Stomach (tissue), 4 donors: ENCODE measurements at regions not wholly inside any gene's neighbourhood (a gene's known extent, or its start where the extent isn't known, plus 50 kb on each side); places are given as distances from the start of the nearest gene placed in this dataset.

Experiments
- EP300 ChIP-seq: sonication (generic); formaldehyde crosslinking; IDR thresholded peaks from one replicate; pipeline ENCODE4 v1.6.1; 2017; ENCODE audit warnings: antibody characterized with exemption
- POLR2A ChIP-seq, 4 donors: fragments of 450-650 bp; IDR thresholded peaks; one replicate each; pipeline ENCODE4 v1.6.1; 2016; ENCODE audit warnings: antibody characterized with exemption in 4 of 4, control low read depth in 2 of 4, mild to moderate bottlenecking in 1 of 4, moderate library complexity in 1 of 4
- POLR2AphosphoS5 ChIP-seq, 3 donors: sonication (generic); formaldehyde crosslinking; IDR thresholded peaks; one replicate each; pipeline ENCODE4 v1.6.1; 2016; ENCODE audit warnings: antibody characterized with exemption in 3 of 3
- TF ChIP-seq, protein P1 (sequence below), 7 experiments: fragments of 450-650 bp in 4 of 7; fragments of 200-600 bp in 3 of 7; sonication (generic) in 3 of 7; IDR thresholded peaks; one replicate each; pipeline ENCODE4 v1.5.1; 2016 to 2019; ENCODE audit warnings: antibody characterized with exemption in 7 of 7, control low read depth in 2 of 7, mild to moderate bottlenecking in 1 of 7

DNA sequence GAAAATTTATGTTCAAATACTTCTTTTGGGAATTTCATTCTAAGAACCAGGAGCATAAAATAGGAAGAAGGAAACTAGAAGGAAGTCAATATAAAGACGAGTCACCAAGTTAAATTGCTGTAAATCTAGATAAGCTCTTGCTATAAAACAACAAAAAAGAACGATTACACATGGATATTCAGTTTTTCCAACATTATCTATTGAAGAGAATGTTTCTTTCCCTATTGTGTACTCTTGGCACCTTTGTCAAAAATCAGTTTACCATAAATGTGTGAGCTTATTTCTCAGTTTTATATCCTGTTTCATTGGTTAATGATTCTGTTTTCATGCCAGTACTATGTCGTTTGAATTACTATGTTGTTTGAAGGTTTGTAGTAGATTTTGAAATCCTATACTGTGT is 536.3 kb upstream of the MKI67 start:
- TF ChIP-seq, protein P1, sequence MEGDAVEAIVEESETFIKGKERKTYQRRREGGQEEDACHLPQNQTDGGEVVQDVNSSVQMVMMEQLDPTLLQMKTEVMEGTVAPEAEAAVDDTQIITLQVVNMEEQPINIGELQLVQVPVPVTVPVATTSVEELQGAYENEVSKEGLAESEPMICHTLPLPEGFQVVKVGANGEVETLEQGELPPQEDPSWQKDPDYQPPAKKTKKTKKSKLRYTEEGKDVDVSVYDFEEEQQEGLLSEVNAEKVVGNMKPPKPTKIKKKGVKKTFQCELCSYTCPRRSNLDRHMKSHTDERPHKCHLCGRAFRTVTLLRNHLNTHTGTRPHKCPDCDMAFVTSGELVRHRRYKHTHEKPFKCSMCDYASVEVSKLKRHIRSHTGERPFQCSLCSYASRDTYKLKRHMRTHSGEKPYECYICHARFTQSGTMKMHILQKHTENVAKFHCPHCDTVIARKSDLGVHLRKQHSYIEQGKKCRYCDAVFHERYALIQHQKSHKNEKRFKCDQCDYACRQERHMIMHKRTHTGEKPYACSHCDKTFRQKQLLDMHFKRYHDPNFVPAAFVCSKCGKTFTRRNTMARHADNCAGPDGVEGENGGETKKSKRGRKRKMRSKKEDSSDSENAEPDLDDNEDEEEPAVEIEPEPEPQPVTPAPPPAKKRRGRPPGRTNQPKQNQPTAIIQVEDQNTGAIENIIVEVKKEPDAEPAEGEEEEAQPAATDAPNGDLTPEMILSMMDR (IDR thresholded peaks at IDR 0.05), result no peak
- TF ChIP-seq POLR2A (IDR thresholded peaks at IDR 0.05), result no peak
- no peak for TF ChIP-seq POLR2AphosphoS5 (IDR thresholded peaks at IDR 0.05)
- TF ChIP-seq EP300, result no peak
